CD4-positive, alpha-beta T cell treated with Interleukin-12 subunit alpha and Interleukin-12 subunit beta, for 1 hour (primary cell): ENCODE measurements at regions not wholly inside any gene's neighbourhood (a gene's known extent, or its start where the extent isn't known, plus 50 kb on each side); places are given as distances from the start of the nearest gene placed in this dataset.

Source experiments
- DNase-seq: peaks from one replicate; pipeline ENCODE4 v3.0.0-alpha.2; 2020

GRCh38 chr20:12763406-12763805 lies 245.4 kb upstream of the SPTLC3 start:
- no peak for DNase-seq

GRCh38 chr20:12764053-12764452 lies 244.7 kb upstream of the SPTLC3 start:
- no peak for DNase-seq

- DNase-seq = no peak
Measured at GRCh38 chr20:12764851-12765250, 243.9 kb upstream of the SPTLC3 start.

GRCh38 chr20:12773936-12774335 lies 234.8 kb upstream of the SPTLC3 start:
- DNase-seq = no peak

- no peak for DNase-seq
Measured at GRCh38 chr20:12775041-12775440, 233.7 kb upstream of the SPTLC3 start.

GRCh38 chr20:12777016-12777415 lies 231.8 kb upstream of the SPTLC3 start:
- DNase-seq = no peak

GRCh38 chr20:12786276-12786675 lies 222.5 kb upstream of the SPTLC3 start:
- no peak for DNase-seq

GRCh38 chr20:12788632-12789299 lies 220.0 kb upstream of the SPTLC3 start:
- DNase-seq = no peak

- no peak for DNase-seq
Measured at GRCh38 chr20:12790859-12791258, 217.9 kb upstream of the SPTLC3 start.

GRCh38 chr20:12798286-12798685 lies 210.5 kb upstream of the SPTLC3 start:
- no peak for DNase-seq

- no peak for DNase-seq
Measured at GRCh38 chr20:12808006-12808567, 200.7 kb upstream of the SPTLC3 start.

- DNase-seq = no peak
Measured at GRCh38 chr20:12815231-12815768, 193.5 kb upstream of the SPTLC3 start.

- no peak for DNase-seq
Measured at GRCh38 chr20:12815778-12816408, 192.9 kb upstream of the SPTLC3 start.

- no peak for DNase-seq
Measured at GRCh38 chr20:12821249-12821648, 187.5 kb upstream of the SPTLC3 start.

GRCh38 chr20:12823734-12824133 lies 185.0 kb upstream of the SPTLC3 start:
- DNase-seq = no peak

- DNase-seq = no peak
Measured at GRCh38 chr20:12824328-12825225, 184.2 kb upstream of the SPTLC3 start.

- DNase-seq = no peak
Measured at GRCh38 chr20:12825226-12825595, 183.6 kb upstream of the SPTLC3 start.

GRCh38 chr20:12827816-12828385 lies 180.9 kb upstream of the SPTLC3 start:
- DNase-seq = no peak

- no peak for DNase-seq
Measured at GRCh38 chr20:12829170-12829569, 179.6 kb upstream of the SPTLC3 start.

GRCh38 chr20:12833861-12834260 lies 174.9 kb upstream of the SPTLC3 start:
- DNase-seq = no peak

- no peak for DNase-seq
Measured at GRCh38 chr20:12835999-12836398, 172.8 kb upstream of the SPTLC3 start.

GRCh38 chr20:12837646-12838045 lies 171.1 kb upstream of the SPTLC3 start:
- DNase-seq = no peak
